ENCODE measurements at regions not wholly inside any gene's neighbourhood (a gene's known extent, or its start where the extent isn't known, plus 50 kb on each side); places are given as distances from the start of the nearest gene placed in this dataset.

DNA sequence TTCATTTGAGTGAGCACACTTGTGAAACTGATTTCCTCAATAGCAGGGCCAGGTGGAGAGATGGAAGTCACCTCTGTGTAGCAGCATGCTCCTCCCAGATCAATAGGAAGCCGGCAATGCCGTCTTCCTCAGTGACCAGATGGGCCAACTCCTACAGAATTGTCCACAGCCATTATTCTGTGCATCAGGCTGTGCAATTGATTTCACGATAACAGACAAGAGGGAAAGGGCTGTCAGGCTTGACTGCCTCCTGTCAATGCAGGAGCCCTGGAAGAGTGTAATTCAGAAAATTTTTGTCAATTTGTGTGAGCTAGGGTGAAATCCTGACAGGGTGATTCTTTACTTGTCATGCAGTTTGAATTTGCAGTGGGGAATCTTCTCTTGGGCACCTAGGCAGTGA, 838.4 kb upstream of the NUDT12 start:
- TF ChIP-seq CTCF (conservative IDR thresholded peaks at IDR 0.05) (no peak), ZFX (IDR thresholded peaks at IDR 0.05) (no peak)
- H3K27ac ChIP-seq, result no peak overlapping the region

- TF ChIP-seq ZFX (IDR thresholded peaks at IDR 0.05), result no peak
- TF ChIP-seq CTCF (conservative IDR thresholded peaks at IDR 0.05), result no peak
- no peak overlapping the region for H3K27ac ChIP-seq
Observed at GRCh38 chr5:104385906-104386305, 823.3 kb upstream of the NUDT12 start.

GRCh38 chr5:104375345-104375744, 812.8 kb upstream of the NUDT12 start:
- no peak overlapping the region for H3K27ac ChIP-seq
- TF ChIP-seq ZFX (IDR thresholded peaks at IDR 0.05), result no peak
- no peak for TF ChIP-seq CTCF (conservative IDR thresholded peaks at IDR 0.05)

GRCh38 chr5:104372796-104373195, 810.2 kb upstream of the NUDT12 start:
- no peak overlapping the region for H3K27ac ChIP-seq
- TF ChIP-seq CTCF (conservative IDR thresholded peaks at IDR 0.05) (no peak), ZFX (IDR thresholded peaks at IDR 0.05) (no peak)

GRCh38 chr5:104372376-104372775, 809.8 kb upstream of the NUDT12 start:
- no peak overlapping the region for H3K27ac ChIP-seq
- no peak for TF ChIP-seq CTCF (conservative IDR thresholded peaks at IDR 0.05)

- no peak overlapping the region for H3K27ac ChIP-seq
- TF ChIP-seq CTCF (conservative IDR thresholded peaks at IDR 0.05) (no peak), ZFX (IDR thresholded peaks at IDR 0.05) (no peak)
Observed at GRCh38 chr5:104370523-104370922, 807.9 kb upstream of the NUDT12 start.

GRCh38 chr5:104367978-104368377, 805.4 kb upstream of the NUDT12 start:
- no peak overlapping the region for H3K27ac ChIP-seq
- TF ChIP-seq CTCF (conservative IDR thresholded peaks at IDR 0.05) (no peak), ZFX (IDR thresholded peaks at IDR 0.05) (no peak)
